Tibial nerve (tissue), 4 donors: ENCODE measurements at regions not wholly inside any gene's neighbourhood (a gene's known extent, or its start where the extent isn't known, plus 50 kb on each side); places are given as distances from the start of the nearest gene placed in this dataset.

ENCODE experiments used
- DNase-seq, 2 donors: peaks; one replicate each; pipeline ENCODE4 v3.0.0-alpha.2; 2019; ENCODE audit warnings: low spot score in 2 of 2
- H3K27ac ChIP-seq, 4 donors: fragments of 200-600 bp; sonication (generic) in 3 of 4; one replicate each; pipeline ENCODE4 v1.5.1; 2017 to 2019; ENCODE audit warnings: mild to moderate bottlenecking in 1 of 4
- H3K27me3 ChIP-seq, 2 donors: fragments of 200-600 bp; sonication (generic) in 1 of 2; one replicate each; pipeline versions ENCODE4 v1.5.1 to v1.6.0; 2017 to 2019
- H3K36me3 ChIP-seq, 3 donors: fragments of 200-600 bp; sonication (generic); one replicate each; pipeline ENCODE4 v1.5.1; 2018 to 2019
- H3K4me1 ChIP-seq, 4 donors: fragments of 200-600 bp; sonication (generic) in 3 of 4; one replicate each; pipeline ENCODE4 v1.5.1; 2017 to 2019
- H3K4me3 ChIP-seq, 4 donors: fragments of 200-600 bp; sonication (generic) in 3 of 4; one replicate each; pipeline ENCODE4 v1.5.1; 2017 to 2019; ENCODE audit warnings: mild to moderate bottlenecking in 1 of 4, moderate library complexity in 1 of 4
- H3K9me3 ChIP-seq, 4 donors: fragments of 200-600 bp; sonication (generic) in 3 of 4; one replicate each; pipeline ENCODE4 v1.5.1; 2017 to 2019
- EP300 ChIP-seq, 2 donors: sonication (generic); formaldehyde crosslinking; IDR thresholded peaks; one replicate each; pipeline ENCODE4 v1.6.1; 2017; ENCODE audit warnings: antibody characterized with exemption in 2 of 2, mild to moderate bottlenecking in 1 of 2
- POLR2A ChIP-seq, 2 donors: fragments of 450-650 bp; IDR thresholded peaks; one replicate each; pipeline ENCODE4 v1.6.1; 2017; ENCODE audit warnings: antibody characterized with exemption in 2 of 2, mild to moderate bottlenecking in 2 of 2, moderate library complexity in 2 of 2
- WGBS, 2 donors: methylation state at CpG; one replicate each; pipeline ENCODE4 v1.1.5; 2018; 5-methylcytosine and 5-hydroxymethylcytosine counted together
- TF ChIP-seq, protein P1 (sequence below), 5 experiments: fragments of 200-600 bp in 3 of 5; fragments of 450-650 bp in 2 of 5; sonication (generic) in 3 of 5; IDR thresholded peaks; one replicate each; pipeline ENCODE4 v1.5.1; 2016 to 2019; ENCODE audit warnings: antibody characterized with exemption in 5 of 5, mild to moderate bottlenecking in 3 of 5, moderate library complexity in 2 of 5

GRCh38 chr5:98102936-98103335 lies 670.5 kb upstream of the RGMB start:
- 49 to 88% methylated on average over 3 of the region's 3 CpGs for WGBS, 2 donors
- no peaks in the 10 kb centered on the region for H3K36me3 ChIP-seq
- H3K4me1 ChIP-seq = peaks cover 0 to 23% (median 0%) of the 10 kb centered on the region in 4 donors
- no peak for DNase-seq
- TF ChIP-seq EP300 (IDR thresholded peaks at IDR 0.05) = no peak
- TF ChIP-seq, protein P1, sequence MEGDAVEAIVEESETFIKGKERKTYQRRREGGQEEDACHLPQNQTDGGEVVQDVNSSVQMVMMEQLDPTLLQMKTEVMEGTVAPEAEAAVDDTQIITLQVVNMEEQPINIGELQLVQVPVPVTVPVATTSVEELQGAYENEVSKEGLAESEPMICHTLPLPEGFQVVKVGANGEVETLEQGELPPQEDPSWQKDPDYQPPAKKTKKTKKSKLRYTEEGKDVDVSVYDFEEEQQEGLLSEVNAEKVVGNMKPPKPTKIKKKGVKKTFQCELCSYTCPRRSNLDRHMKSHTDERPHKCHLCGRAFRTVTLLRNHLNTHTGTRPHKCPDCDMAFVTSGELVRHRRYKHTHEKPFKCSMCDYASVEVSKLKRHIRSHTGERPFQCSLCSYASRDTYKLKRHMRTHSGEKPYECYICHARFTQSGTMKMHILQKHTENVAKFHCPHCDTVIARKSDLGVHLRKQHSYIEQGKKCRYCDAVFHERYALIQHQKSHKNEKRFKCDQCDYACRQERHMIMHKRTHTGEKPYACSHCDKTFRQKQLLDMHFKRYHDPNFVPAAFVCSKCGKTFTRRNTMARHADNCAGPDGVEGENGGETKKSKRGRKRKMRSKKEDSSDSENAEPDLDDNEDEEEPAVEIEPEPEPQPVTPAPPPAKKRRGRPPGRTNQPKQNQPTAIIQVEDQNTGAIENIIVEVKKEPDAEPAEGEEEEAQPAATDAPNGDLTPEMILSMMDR (IDR thresholded peaks at IDR 0.05) = no peak
- no peak for TF ChIP-seq POLR2A (IDR thresholded peaks at IDR 0.05)
- no peaks in the 10 kb centered on the region for H3K27me3 ChIP-seq
- no peaks in the 10 kb centered on the region for H3K9me3 ChIP-seq
- no peak overlapping the region for H3K27ac ChIP-seq
- no peak overlapping the region for H3K4me3 ChIP-seq

- H3K27me3 ChIP-seq = no peaks in the 10 kb centered on the region
- no peak overlapping the region for H3K4me3 ChIP-seq
- no peak for DNase-seq
- peaks cover 0 to 23% (median 0%) of the 10 kb centered on the region in 4 donors for H3K4me1 ChIP-seq
- H3K36me3 ChIP-seq = no peaks in the 10 kb centered on the region
- 77 to 82% methylated on average over 5 of the region's 5 CpGs for WGBS, 2 donors
- no peaks in the 10 kb centered on the region for H3K9me3 ChIP-seq
- H3K27ac ChIP-seq = no peak overlapping the region
- no peak for TF ChIP-seq POLR2A (IDR thresholded peaks at IDR 0.05)
- TF ChIP-seq EP300 (IDR thresholded peaks at IDR 0.05) = no peak
- TF ChIP-seq, protein P1 (IDR thresholded peaks at IDR 0.05) = no peak
Measured at GRCh38 chr5:98103807-98104206, 669.7 kb upstream of the RGMB start.

GRCh38 chr5:98104454-98105188 lies 668.8 kb upstream of the RGMB start:
- Histone ChIP-seq H3K4me3 (no peak overlapping the region), H3K27me3 (no peaks in the 10 kb centered on the region), H3K4me1 (peaks cover 0 to 23% (median 0%) of the 10 kb centered on the region in 4 donors), H3K27ac (no peak overlapping the region), H3K9me3 (no peaks in the 10 kb centered on the region), H3K36me3 (no peaks in the 10 kb centered on the region)
- no peak for TF ChIP-seq EP300 (IDR thresholded peaks at IDR 0.05)
- TF ChIP-seq, protein P1 (IDR thresholded peaks at IDR 0.05) = no peak
- TF ChIP-seq POLR2A (IDR thresholded peaks at IDR 0.05) = no peak
- WGBS, 2 donors = 62 to 65% methylated on average over 3 of the region's 3 CpGs
- DNase-seq = no peak

DNA sequence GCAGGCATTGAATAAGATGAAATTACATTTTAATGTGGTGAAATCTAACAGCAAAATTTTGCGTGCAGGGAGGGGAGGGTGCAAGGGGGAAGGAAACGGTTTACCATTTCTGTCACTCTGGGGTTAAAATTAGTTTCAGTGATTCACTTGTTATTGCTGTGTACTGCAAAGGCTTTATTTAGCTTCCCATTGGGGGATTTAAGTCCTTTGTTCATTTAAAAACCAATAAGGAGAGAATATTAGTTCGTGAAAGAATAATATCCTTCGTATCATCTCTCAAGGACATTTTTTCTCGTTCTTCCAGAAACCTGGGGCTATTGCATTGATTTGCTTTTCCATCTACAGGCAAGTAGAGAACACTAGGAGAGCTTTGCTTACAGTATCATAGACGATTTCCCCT lies 667.8 kb upstream of the RGMB start:
- Histone ChIP-seq H3K36me3 (no peaks in the 10 kb centered on the region), H3K9me3 (no peaks in the 10 kb centered on the region), H3K27ac (no peak overlapping the region), H3K27me3 (no peaks in the 10 kb centered on the region), H3K4me3 (no peak overlapping the region), H3K4me1 (peaks cover 0 to 23% (median 0%) of the 10 kb centered on the region in 4 donors)
- 32 to 33% methylated on average over 6 of the region's 6 CpGs for WGBS, 2 donors
- DNase-seq = no peak
- TF ChIP-seq POLR2A (IDR thresholded peaks at IDR 0.05) (no peak), EP300 (IDR thresholded peaks at IDR 0.05) (no peak)
- TF ChIP-seq, protein P1 (IDR thresholded peaks at IDR 0.05) = no peak

DNA sequence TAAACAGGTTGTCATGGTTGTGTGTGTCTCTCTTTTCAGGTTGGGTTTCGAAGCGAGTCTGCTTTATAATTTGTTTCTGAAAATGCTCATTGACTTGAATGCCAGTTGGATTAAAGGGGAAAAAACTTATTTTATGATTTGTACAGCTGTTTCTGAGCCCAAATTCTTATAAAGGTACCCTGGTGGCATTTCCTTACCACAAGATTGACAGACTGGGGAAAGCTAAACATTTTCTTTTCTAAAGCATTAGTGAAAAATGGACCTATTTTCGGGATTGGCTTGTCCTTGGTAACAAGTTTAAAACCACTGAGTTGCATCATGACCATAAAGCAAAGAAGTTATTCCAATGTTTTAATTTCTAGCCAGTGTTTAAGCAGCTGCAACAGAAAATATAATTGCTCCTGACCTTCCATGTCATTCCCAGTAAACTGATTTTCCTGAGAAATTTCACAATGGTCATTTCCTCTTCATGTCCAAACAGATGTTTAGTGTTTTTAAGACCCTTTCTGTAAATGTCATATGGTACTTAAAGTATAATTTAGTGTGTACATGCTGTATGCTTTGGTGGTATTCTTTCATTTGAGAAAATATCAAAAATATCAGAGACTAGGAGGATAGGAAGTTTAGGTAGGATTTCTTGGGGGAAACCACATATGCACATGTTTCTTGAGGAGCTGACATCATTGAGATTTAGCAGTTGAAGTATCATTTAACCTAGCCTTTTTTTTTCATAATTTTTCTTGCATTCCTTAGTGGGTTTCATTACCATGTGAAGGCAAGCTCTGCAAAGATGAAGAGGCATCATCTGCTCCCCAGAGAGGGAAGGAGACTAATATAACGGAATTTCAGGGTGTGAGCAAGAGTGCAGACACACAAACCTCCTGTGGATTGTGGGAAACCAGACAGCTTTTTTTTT lies 667.1 kb upstream of the RGMB start:
- WGBS, 2 donors = 45 to 53% methylated on average over 4 of the region's 4 CpGs
- Histone ChIP-seq H3K27me3 (no peaks in the 10 kb centered on the region), H3K4me1 (peaks cover 0 to 23% (median 0%) of the 10 kb centered on the region in 4 donors), H3K27ac (no peak overlapping the region), H3K36me3 (no peaks in the 10 kb centered on the region), H3K4me3 (no peak overlapping the region), H3K9me3 (no peaks in the 10 kb centered on the region)
- TF ChIP-seq, protein P1 (IDR thresholded peaks at IDR 0.05) = no peak
- TF ChIP-seq POLR2A (IDR thresholded peaks at IDR 0.05) (no peak), EP300 (IDR thresholded peaks at IDR 0.05) (no peak)
- DNase-seq = no peak
